ENCODE measurements at regions not wholly inside any gene's neighbourhood (a gene's known extent, or its start where the extent isn't known, plus 50 kb on each side); places are given as distances from the start of the nearest gene placed in this dataset.

DNA sequence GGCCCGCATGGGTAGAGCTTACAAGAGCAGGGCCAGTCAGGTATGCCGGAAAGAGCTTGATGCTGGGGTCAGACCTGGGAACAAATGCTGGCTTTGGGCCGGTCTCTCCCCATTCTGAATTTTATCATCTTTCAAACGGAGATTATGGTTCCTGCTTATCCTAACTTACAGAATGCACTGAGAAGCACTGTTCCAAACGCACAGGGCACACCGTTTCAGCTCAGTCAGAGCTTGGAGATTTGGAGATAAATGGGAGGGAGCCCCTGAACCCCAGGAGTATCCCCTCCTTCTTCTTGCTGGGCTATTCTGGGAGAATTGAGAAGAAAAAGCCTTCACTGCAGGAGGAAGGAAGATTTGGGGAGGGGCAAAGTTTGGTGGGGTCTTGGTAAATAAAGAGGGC lies 169.4 kb downstream of the DDX1 start:
- H3K4me2 ChIP-seq (ENCODE audit: insufficient read depth in 1 of 2, low read depth in 2 of 2, low read length in 2 of 2) = no peak overlapping the region
- peak in 1 of 2 experiments; percentile 14 for DNase-seq (ENCODE audit: low read depth in 1 of 2, low spot score in 2 of 2)
- no peak overlapping the region for H2BK5ac ChIP-seq (ENCODE audit: low read depth, low read length)
- no peak overlapping the region for H4K8ac ChIP-seq (ENCODE audit: extremely low read depth, insufficient read depth, low read length)
- POLR2A ChIA-PET (ENCODE audit: partially characterized antibody) = interaction anchor here (1.0 kb wide), 1 partner anchor 13 kb away, joined by 3 read pairs; no protein-coding TSS in a partner anchor
- WGBS, 2 experiments (ENCODE audit: extremely low coverage in 1 of 2, insufficient coverage in 1 of 2, insufficient read length in 1 of 2, insufficient replicate concordance in 2 of 2, low coverage in 1 of 2, low lambda C conversion rate in 2 of 2, missing lambda C conversion rate in 1 of 2) = 86% methylated on average over 6 of the region's 6 CpGs; no CpG with 5 or more reads in 1 of the 2 experiments
- H3K27me3 ChIP-seq (replicated peaks in 1 of 4; ENCODE audit: control insufficient read depth in 3 of 4, extremely low read depth in 1 of 4, insufficient read depth in 3 of 4, low read length in 3 of 4) = no peaks in the 10 kb centered on the region; a peak in 1 of 7 replicates
- H3K27ac ChIP-seq (ENCODE audit: low read depth, low read length) = no peak overlapping the region
- no peak overlapping the region for H3K4ac ChIP-seq (replicated peaks; ENCODE audit: insufficient read length, low read depth, low read length)
- no peak for TF ChIP-seq POLR2AphosphoS5 (IDR thresholded peaks at IDR 0.05; ENCODE audit: low read depth, low read length)
- peaks cover 0 to 3% of the 10 kb centered on the region in 2 experiments; a peak in 1 of 4 replicates for H3K9me3 ChIP-seq (ENCODE audit: insufficient read depth in 2 of 2, low read depth in 1 of 2, low read length in 1 of 2)
- H2BK15ac ChIP-seq (ENCODE audit: low read length) = no peak overlapping the region
- no peak overlapping the region for H2BK12ac ChIP-seq (ENCODE audit: low read depth, low read length)
- no peak overlapping the region for H4K91ac ChIP-seq (replicated peaks; ENCODE audit: insufficient read length, low read length)
- H2BK120ac ChIP-seq (replicated peaks; ENCODE audit: low read depth, low read length) = no peak overlapping the region
- CTCF ChIA-PET (ENCODE audit: partially characterized antibody) = interaction anchor here (1.0 to 3.2 kb wide), 3 partner anchors 11 to 560 kb away, joined by 3 to 29 read pairs (median 3); no protein-coding TSS in a partner anchor
- no peak overlapping the region for H3K23ac ChIP-seq (ENCODE audit: insufficient read length)
- H3K4me1 ChIP-seq (replicated peaks in 1 of 4; ENCODE audit: control insufficient read depth in 3 of 4, insufficient read depth in 4 of 4, low read length in 3 of 4) = peaks cover 0 to 6% (median 0%) of the 10 kb centered on the region in 4 experiments; a peak in 1 of 7 replicates
- no peak overlapping the region for H4K5ac ChIP-seq (ENCODE audit: insufficient read length, low read depth, low read length)
- H2AK5ac ChIP-seq (ENCODE audit: low read depth, low read length) = no peak overlapping the region
- no peaks in the 10 kb centered on the region for H3K79me1 ChIP-seq (ENCODE audit: low read depth, low read length)
- H2AFZ ChIP-seq (ENCODE audit: low read length) = no peak overlapping the region
- no peak overlapping the region for H2BK20ac ChIP-seq (ENCODE audit: low read length)
- H3K23me2 ChIP-seq (ENCODE audit: low read depth, low read length) = no peaks in the 10 kb centered on the region
- no peak overlapping the region for H3K9ac ChIP-seq (replicated peaks in 1 of 4; ENCODE audit: extremely low read depth in 1 of 4, low read depth in 3 of 4, low read length in 3 of 4)
- no peak for FAIRE-seq
- no peak overlapping the region for H3K14ac ChIP-seq (ENCODE audit: insufficient read length)
- H3K4me3 ChIP-seq (ENCODE audit: extremely low read depth in 1 of 4, insufficient read depth in 2 of 4, low read depth in 3 of 4, low read length in 4 of 4) = no peak overlapping the region
- H3K79me2 ChIP-seq (ENCODE audit: control insufficient read depth in 1 of 2, insufficient read depth in 2 of 2, low read length in 2 of 2) = no peaks in the 10 kb centered on the region
- H3K36me3 ChIP-seq (ENCODE audit: control insufficient read depth in 2 of 4, insufficient read depth in 4 of 4, low read length in 3 of 4) = no peaks in the 10 kb centered on the region
- H3K56ac ChIP-seq (replicated peaks; ENCODE audit: insufficient read length, low read depth, low read length) = no peak overlapping the region
- H3K18ac ChIP-seq (ENCODE audit: extremely low read depth, low read length) = no peak overlapping the region
- H4K20me1 ChIP-seq (replicated peaks in 1 of 2; ENCODE audit: control insufficient read depth in 1 of 2, insufficient read depth in 2 of 2, low read length in 2 of 2) = no peaks in the 10 kb centered on the region
